HG02642 (cell line): ENCODE measurements at regions not wholly inside any gene's neighbourhood (a gene's known extent, or its start where the extent isn't known, plus 50 kb on each side); places are given as distances from the start of the nearest gene placed in this dataset.

Source experiments
- ATAC-seq: cut with Tn5 transposase; IDR thresholded peaks from one replicate; pipeline ENCODE4 v1.9.1; 2021; ENCODE audit warnings: mild to moderate bottlenecking; ENCODE audit not compliant: unreplicated experiment, poor library complexity

- no peak for ATAC-seq
Measured at GRCh38 chr15:86018679-86019078, 61.0 kb upstream of the AGBL1 start.

DNA sequence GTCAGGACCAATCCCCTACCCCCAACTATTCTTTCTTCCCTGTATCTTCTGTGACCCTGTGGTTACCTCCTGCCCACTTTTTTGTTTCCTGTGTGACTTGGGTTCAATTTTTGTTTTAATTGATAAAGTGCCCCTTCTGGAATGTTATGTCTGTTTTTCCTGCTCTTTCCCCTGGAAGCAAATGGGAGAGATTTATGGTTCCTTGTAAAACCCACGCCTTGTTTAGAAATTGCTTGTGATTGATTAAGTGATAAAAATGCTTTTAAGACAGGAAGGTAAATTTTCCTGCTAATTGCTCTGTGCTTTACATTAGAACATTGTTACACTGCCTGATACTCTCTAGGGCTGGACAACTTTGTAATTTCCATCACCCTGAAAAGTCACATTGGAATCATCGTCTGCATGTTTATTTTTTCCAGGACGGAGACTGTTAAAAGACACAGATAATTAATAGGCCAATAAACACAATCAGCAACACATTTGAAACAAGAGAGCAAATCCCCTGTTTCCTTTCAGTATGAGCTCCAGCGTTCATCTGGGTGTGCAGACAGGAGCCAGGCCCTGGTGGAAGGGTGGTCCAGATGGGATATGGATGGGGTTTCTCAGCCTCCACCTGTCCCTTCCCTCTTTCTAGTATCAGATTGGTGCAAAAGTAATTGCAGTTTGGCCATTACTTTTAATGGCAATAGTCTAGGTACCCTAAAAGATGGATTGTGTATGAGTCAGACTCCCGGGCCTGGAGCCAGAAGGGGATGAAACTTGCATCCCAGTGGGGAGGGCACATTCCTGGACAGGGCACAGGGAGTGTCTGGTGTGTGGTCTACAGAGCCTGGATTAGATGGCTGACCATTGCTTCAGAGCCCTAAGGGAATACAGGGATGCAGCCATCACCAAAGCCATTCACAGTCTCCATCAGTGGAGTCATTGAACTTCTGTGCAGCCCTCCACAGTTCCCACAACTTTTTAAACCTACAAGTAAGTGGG lies 58.1 kb upstream of the AGBL1 start:
- no peak for ATAC-seq

- ATAC-seq: no peak
Measured at GRCh38 chr15:86028961-86029360, 50.7 kb upstream of the AGBL1 start.
